Astrocyte (in vitro differentiated cells and primary cell): ENCODE measurements at regions not wholly inside any gene's neighbourhood (a gene's known extent, or its start where the extent isn't known, plus 50 kb on each side); places are given as distances from the start of the nearest gene placed in this dataset.
A peak's percentile ranks its signal among the peaks of the same experiment; 100 is the strongest.

Source experiments
- DNase-seq: peaks from one replicate; pipeline ENCODE4 v3.0.0-alpha.2; 2010; ENCODE audit warnings: low read depth
- FAIRE-seq: peaks from 2 replicates; lab custom pipeline; 2011; peaks lifted over from hg19 to GRCh38; lab: Jason Lieb, UNC
- H2AFZ ChIP-seq: 2 replicates; pipeline ENCODE4 v1.6.0; 2012; ENCODE audit warnings: low read depth, low read length, inconsistent platforms
- H3K27ac ChIP-seq: 2 replicates; pipeline ENCODE4 v1.5.1; 2011; ENCODE audit warnings: low read depth, low read length, inconsistent platforms
- H3K27me3 ChIP-seq: 2 replicates; pipeline ENCODE4 v1.6.0; 2011; ENCODE audit warnings: low read length, inconsistent platforms; ENCODE audit not compliant: insufficient read depth
- H3K36me3 ChIP-seq: 2 replicates; pipeline ENCODE4 v1.5.1; 2011; ENCODE audit warnings: low read length, inconsistent platforms; ENCODE audit not compliant: insufficient read depth
- H3K4me1 ChIP-seq: 2 replicates; pipeline ENCODE4 v1.5.1; 2011; ENCODE audit warnings: low read length, inconsistent platforms; ENCODE audit not compliant: insufficient read depth
- H3K4me2 ChIP-seq: 2 replicates; pipeline ENCODE4 v1.6.0; 2012; ENCODE audit warnings: low read length, inconsistent platforms
- H3K4me3 ChIP-seq: 2 replicates; pipeline ENCODE4 v1.5.1; 2011; ENCODE audit warnings: low read depth, mild to moderate bottlenecking, low read length, inconsistent platforms; ENCODE audit not compliant: insufficient read depth
- H3K79me2 ChIP-seq: 2 replicates; pipeline ENCODE4 v1.6.0; 2012; ENCODE audit warnings: mild to moderate bottlenecking, low read length, inconsistent platforms; ENCODE audit not compliant: insufficient read depth
- H3K9ac ChIP-seq: 2 replicates; pipeline ENCODE4 v1.6.0; 2012; ENCODE audit warnings: mild to moderate bottlenecking, low read length, inconsistent platforms
- H3K9me3 ChIP-seq: 2 replicates; pipeline ENCODE4 v1.5.1; 2012; ENCODE audit warnings: low read depth, mild to moderate bottlenecking, low read length, inconsistent platforms; ENCODE audit not compliant: insufficient read depth
- H4K20me1 ChIP-seq: 2 replicates; pipeline ENCODE4 v1.6.0; 2012; ENCODE audit warnings: low read length, inconsistent platforms; ENCODE audit not compliant: insufficient read depth
- H3K27ac Mint-ChIP-seq: one replicate; pipeline ENCODE4 v1.8.0; 2021; ENCODE audit warnings: mild to moderate bottlenecking, mixed read lengths; ENCODE audit not compliant: unreplicated experiment
- H3K27me3 Mint-ChIP-seq: one replicate; pipeline ENCODE4 v1.8.0; 2021; ENCODE audit warnings: low read depth, mixed read lengths; ENCODE audit not compliant: unreplicated experiment
- H3K36me3 Mint-ChIP-seq: one replicate; pipeline ENCODE4 v1.8.0; 2021; ENCODE audit warnings: low read depth, mixed read lengths; ENCODE audit not compliant: unreplicated experiment
- H3K4me1 Mint-ChIP-seq: one replicate; pipeline ENCODE4 v1.8.0; 2021; ENCODE audit warnings: low read depth, mixed read lengths; ENCODE audit not compliant: unreplicated experiment
- H3K4me3 Mint-ChIP-seq: one replicate; pipeline ENCODE4 v1.8.0; 2021; ENCODE audit warnings: mild to moderate bottlenecking, moderate library complexity, mixed read lengths; ENCODE audit not compliant: unreplicated experiment
- H3K9me3 Mint-ChIP-seq: one replicate; pipeline ENCODE4 v1.8.0; 2021; ENCODE audit warnings: mild to moderate bottlenecking, mixed read lengths; ENCODE audit not compliant: unreplicated experiment
- CTCF ChIP-seq: IDR thresholded peaks from 2 replicates; pipeline ENCODE4 v1.5.1; 2011; ENCODE audit warnings: low read depth, mild to moderate bottlenecking, inconsistent platforms, low read length, moderate library complexity; ENCODE audit not compliant: insufficient read depth
- EZH2 ChIP-seq: IDR thresholded peaks from 2 replicates; pipeline ENCODE4 v1.6.1; 2012; ENCODE audit warnings: mild to moderate bottlenecking, low read length, inconsistent platforms; ENCODE audit not compliant: insufficient read depth

- H3K4me1 ChIP-seq = no peaks in the 10 kb centered on the region
- H2AFZ ChIP-seq = no peak overlapping the region
- no peak overlapping the region for H3K27ac ChIP-seq
- Mint-ChIP-seq H3K36me3 (peaks cover 3% of the 10 kb centered on the region), H3K9me3 (no peaks in the 10 kb centered on the region), H3K4me3 (no peak overlapping the region), H3K27ac (peak overlapping the region; percentile 26), H3K4me1 (peaks cover 14% of the 10 kb centered on the region), H3K27me3 (peaks cover 4% of the 10 kb centered on the region)
- no peaks in the 10 kb centered on the region for H3K9me3 ChIP-seq
- TF ChIP-seq CTCF (no peak), EZH2 (no peak)
- DNase-seq (peak; percentile 12), FAIRE-seq (peak; percentile 65)
- H3K4me2 ChIP-seq = no peak overlapping the region
- H3K27me3 ChIP-seq = peaks cover 20% of the 10 kb centered on the region
- H3K9ac ChIP-seq = no peak overlapping the region
- H4K20me1 ChIP-seq = no peaks in the 10 kb centered on the region
- no peaks in the 10 kb centered on the region for H3K36me3 ChIP-seq
- no peaks in the 10 kb centered on the region for H3K79me2 ChIP-seq
- H3K4me3 ChIP-seq = no peak overlapping the region
These were observed 88.1 kb upstream of the ETV6 start for GRCh38 chr12:11561411-11561810.

- FAIRE-seq = no peak
- H3K27me3 ChIP-seq = peaks cover 10% of the 10 kb centered on the region
- Mint-ChIP-seq H3K4me3 (no peak overlapping the region), H3K27me3 (no peaks in the 10 kb centered on the region), H3K4me1 (peaks cover 14% of the 10 kb centered on the region), H3K27ac (no peak overlapping the region), H3K36me3 (peaks cover 2% of the 10 kb centered on the region), H3K9me3 (no peaks in the 10 kb centered on the region)
- H2AFZ ChIP-seq = no peak overlapping the region
- DNase-seq = no peak
- TF ChIP-seq CTCF = no peak
- TF ChIP-seq EZH2 = no peak
- no peaks in the 10 kb centered on the region for H3K79me2 ChIP-seq
- H3K4me2 ChIP-seq = no peak overlapping the region
- no peak overlapping the region for H3K4me3 ChIP-seq
- no peak overlapping the region for H3K9ac ChIP-seq
- H3K4me1 ChIP-seq = no peaks in the 10 kb centered on the region
- H3K9me3 ChIP-seq = no peaks in the 10 kb centered on the region
- no peak overlapping the region for H3K27ac ChIP-seq
- H3K36me3 ChIP-seq = no peaks in the 10 kb centered on the region
- no peaks in the 10 kb centered on the region for H4K20me1 ChIP-seq
These were observed 85.4 kb upstream of the ETV6 start for GRCh38 chr12:11563785-11564739.
